ENCODE measurements at regions not wholly inside any gene's neighbourhood (a gene's known extent, or its start where the extent isn't known, plus 50 kb on each side); places are given as distances from the start of the nearest gene placed in this dataset.
A peak's percentile ranks its signal among the peaks of the same experiment; 100 is the strongest.
"Not testable (repeated sequence)": the region's sequence is repeated elsewhere in the genome, so short reads cannot be mapped to it uniquely, and the experiment has no call there.

- no peak for DNase-seq
Observed at GRCh38 chr4:159008671-159009070, 94.2 kb upstream of the RAPGEF2 start.

GRCh38 chr4:159009521-159009920, 93.4 kb upstream of the RAPGEF2 start:
- no peak for DNase-seq

- no peak for DNase-seq
Observed at GRCh38 chr4:159010100-159010499, 92.8 kb upstream of the RAPGEF2 start.

- DNase-seq: no peak
Observed at GRCh38 chr4:159010563-159011260, 92.2 kb upstream of the RAPGEF2 start.

- DNase-seq: no peak
Observed at GRCh38 chr4:159012381-159012780, 90.5 kb upstream of the RAPGEF2 start.

- DNase-seq: no peak
Observed at GRCh38 chr4:159013692-159014091, 89.2 kb upstream of the RAPGEF2 start.

GRCh38 chr4:159014859-159015258, 88.0 kb upstream of the RAPGEF2 start:
- DNase-seq: no peak

GRCh38 chr4:159015841-159016240, 87.0 kb upstream of the RAPGEF2 start:
- no peak for DNase-seq

GRCh38 chr4:159016593-159017024, 86.3 kb upstream of the RAPGEF2 start:
- DNase-seq: no peak

GRCh38 chr4:159017323-159018026, 85.4 kb upstream of the RAPGEF2 start:
- DNase-seq: peak in 1 of 2 experiments; percentile 15

GRCh38 chr4:159018062-159018629, 84.7 kb upstream of the RAPGEF2 start:
- DNase-seq: no peak

GRCh38 chr4:159019356-159019755, 83.5 kb upstream of the RAPGEF2 start:
- DNase-seq: no peak

GRCh38 chr4:159021597-159022385, 81.1 kb upstream of the RAPGEF2 start:
- no peak for DNase-seq

GRCh38 chr4:159023741-159024140, 79.1 kb upstream of the RAPGEF2 start:
- no peak for DNase-seq

- no peak for DNase-seq
Observed at GRCh38 chr4:159024266-159024665, 78.6 kb upstream of the RAPGEF2 start.

- DNase-seq: no peak
Observed at GRCh38 chr4:159024828-159025227, 78.1 kb upstream of the RAPGEF2 start.

- DNase-seq: no peak
Observed at GRCh38 chr4:159026329-159026728, 76.5 kb upstream of the RAPGEF2 start.

GRCh38 chr4:159027535-159027934, 75.3 kb upstream of the RAPGEF2 start:
- no peak for DNase-seq

- no peak for DNase-seq
Observed at GRCh38 chr4:159029481-159029880, 73.4 kb upstream of the RAPGEF2 start.

GRCh38 chr4:159030297-159030696, 72.6 kb upstream of the RAPGEF2 start:
- DNase-seq: not testable (repeated sequence)

GRCh38 chr4:159035570-159035969, 67.3 kb upstream of the RAPGEF2 start:
- no peak for DNase-seq

- no peak for DNase-seq
Observed at GRCh38 chr4:159038536-159038935, 64.3 kb upstream of the RAPGEF2 start.
